ENCODE measurements at regions not wholly inside any gene's neighbourhood (a gene's known extent, or its start where the extent isn't known, plus 50 kb on each side); places are given as distances from the start of the nearest gene placed in this dataset.

GRCh38 chr14:51307551-51307950 lies 67.5 kb downstream of the TMX1 start:
- TF ChIP-seq MAX (IDR thresholded peaks at IDR 0.05) (no peak), CEBPB (IDR thresholded peaks at IDR 0.05) (no peak), RAD21 (IDR thresholded peaks at IDR 0.05; ENCODE audit: low read depth) (no peak), TAF1 (IDR thresholded peaks at IDR 0.05; ENCODE audit: low read depth) (no peak), NFIC (IDR thresholded peaks at IDR 0.05) (no peak), ZBTB7A (IDR thresholded peaks at IDR 0.05; ENCODE audit: low read depth) (no peak), EP300 (IDR thresholded peaks at IDR 0.05; ENCODE audit: borderline replicate concordance) (no peak), TCF12 (IDR thresholded peaks at IDR 0.05; ENCODE audit: low read depth) (no peak), FOXM1 (IDR thresholded peaks at IDR 0.05; ENCODE audit: borderline replicate concordance, low read depth) (no peak), CREB1 (IDR thresholded peaks at IDR 0.05; ENCODE audit: low read depth) (no peak), YY1 (IDR thresholded peaks at IDR 0.05; ENCODE audit: low read depth) (no peak), EGR1 (IDR thresholded peaks at IDR 0.05) (no peak), TEAD4 (IDR thresholded peaks at IDR 0.05) (no peak)
- TF ChIP-seq, protein P1, sequence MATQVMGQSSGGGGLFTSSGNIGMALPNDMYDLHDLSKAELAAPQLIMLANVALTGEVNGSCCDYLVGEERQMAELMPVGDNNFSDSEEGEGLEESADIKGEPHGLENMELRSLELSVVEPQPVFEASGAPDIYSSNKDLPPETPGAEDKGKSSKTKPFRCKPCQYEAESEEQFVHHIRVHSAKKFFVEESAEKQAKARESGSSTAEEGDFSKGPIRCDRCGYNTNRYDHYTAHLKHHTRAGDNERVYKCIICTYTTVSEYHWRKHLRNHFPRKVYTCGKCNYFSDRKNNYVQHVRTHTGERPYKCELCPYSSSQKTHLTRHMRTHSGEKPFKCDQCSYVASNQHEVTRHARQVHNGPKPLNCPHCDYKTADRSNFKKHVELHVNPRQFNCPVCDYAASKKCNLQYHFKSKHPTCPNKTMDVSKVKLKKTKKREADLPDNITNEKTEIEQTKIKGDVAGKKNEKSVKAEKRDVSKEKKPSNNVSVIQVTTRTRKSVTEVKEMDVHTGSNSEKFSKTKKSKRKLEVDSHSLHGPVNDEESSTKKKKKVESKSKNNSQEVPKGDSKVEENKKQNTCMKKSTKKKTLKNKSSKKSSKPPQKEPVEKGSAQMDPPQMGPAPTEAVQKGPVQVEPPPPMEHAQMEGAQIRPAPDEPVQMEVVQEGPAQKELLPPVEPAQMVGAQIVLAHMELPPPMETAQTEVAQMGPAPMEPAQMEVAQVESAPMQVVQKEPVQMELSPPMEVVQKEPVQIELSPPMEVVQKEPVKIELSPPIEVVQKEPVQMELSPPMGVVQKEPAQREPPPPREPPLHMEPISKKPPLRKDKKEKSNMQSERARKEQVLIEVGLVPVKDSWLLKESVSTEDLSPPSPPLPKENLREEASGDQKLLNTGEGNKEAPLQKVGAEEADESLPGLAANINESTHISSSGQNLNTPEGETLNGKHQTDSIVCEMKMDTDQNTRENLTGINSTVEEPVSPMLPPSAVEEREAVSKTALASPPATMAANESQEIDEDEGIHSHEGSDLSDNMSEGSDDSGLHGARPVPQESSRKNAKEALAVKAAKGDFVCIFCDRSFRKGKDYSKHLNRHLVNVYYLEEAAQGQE (IDR thresholded peaks at IDR 0.05; ENCODE audit: low read depth): no peak
- TF ChIP-seq, protein P2, sequence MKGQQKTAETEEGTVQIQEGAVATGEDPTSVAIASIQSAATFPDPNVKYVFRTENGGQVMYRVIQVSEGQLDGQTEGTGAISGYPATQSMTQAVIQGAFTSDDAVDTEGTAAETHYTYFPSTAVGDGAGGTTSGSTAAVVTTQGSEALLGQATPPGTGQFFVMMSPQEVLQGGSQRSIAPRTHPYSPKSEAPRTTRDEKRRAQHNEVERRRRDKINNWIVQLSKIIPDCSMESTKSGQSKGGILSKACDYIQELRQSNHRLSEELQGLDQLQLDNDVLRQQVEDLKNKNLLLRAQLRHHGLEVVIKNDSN (IDR thresholded peaks at IDR 0.05): no peak

DNA sequence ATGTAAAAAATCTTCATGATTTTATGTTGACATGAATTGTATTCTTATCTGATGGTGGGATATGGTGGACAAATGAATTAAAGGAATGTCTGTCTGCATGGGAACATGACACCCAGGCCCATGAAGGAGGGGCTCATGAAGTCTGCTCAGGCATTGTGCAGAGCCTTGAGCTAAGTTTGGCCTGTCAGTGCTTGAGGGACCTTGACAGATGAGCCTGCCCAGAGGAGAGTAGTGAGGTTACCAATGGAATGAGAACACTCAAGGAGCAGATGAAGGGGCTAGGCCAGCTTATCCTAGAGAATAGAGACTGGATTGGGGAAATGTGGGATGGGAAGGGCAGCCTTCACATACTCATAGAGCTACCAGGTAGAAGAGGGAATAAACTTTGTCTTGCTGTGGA lies 68.8 kb downstream of the TMX1 start:
- TF ChIP-seq EP300 (IDR thresholded peaks at IDR 0.05; ENCODE audit: borderline replicate concordance) (no peak), FOXM1 (IDR thresholded peaks at IDR 0.05; ENCODE audit: borderline replicate concordance, low read depth) (no peak)

DNA sequence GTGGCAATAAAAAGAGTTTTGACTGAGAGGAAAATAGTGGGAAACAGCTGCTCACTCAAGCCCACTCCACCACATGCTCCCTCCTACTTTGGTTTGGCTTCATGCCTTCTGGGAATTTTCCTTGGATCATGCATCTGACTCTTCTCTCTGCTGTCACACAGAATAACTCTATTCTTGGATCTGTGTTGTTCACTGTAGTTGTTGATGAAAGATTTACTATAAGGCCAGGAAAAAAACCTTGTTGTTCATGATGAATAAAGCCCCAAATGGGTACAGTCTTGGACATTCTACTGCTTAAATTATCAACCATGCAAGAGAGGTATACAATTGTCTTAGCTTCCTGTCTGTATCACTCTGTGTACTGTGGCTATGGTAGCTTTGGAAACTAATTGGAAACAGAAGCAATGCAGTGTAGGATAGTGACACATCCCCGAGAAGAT lies 70.5 kb downstream of the TMX1 start:
- TF ChIP-seq, protein P2 (IDR thresholded peaks at IDR 0.05): no peak
- TF ChIP-seq YY1 (IDR thresholded peaks at IDR 0.05; ENCODE audit: low read depth) (no peak), MAX (IDR thresholded peaks at IDR 0.05) (no peak), ZBTB7A (IDR thresholded peaks at IDR 0.05; ENCODE audit: low read depth) (no peak), FOXM1 (IDR thresholded peaks at IDR 0.05; ENCODE audit: borderline replicate concordance, low read depth) (no peak), CEBPB (IDR thresholded peaks at IDR 0.05) (no peak), NFIC (IDR thresholded peaks at IDR 0.05) (no peak), CREB1 (IDR thresholded peaks at IDR 0.05; ENCODE audit: low read depth) (no peak), TCF12 (IDR thresholded peaks at IDR 0.05; ENCODE audit: low read depth) (no peak), TAF1 (IDR thresholded peaks at IDR 0.05; ENCODE audit: low read depth) (no peak)
- TF ChIP-seq, protein P1 (IDR thresholded peaks at IDR 0.05; ENCODE audit: low read depth): no peak

- TF ChIP-seq NFIC (IDR thresholded peaks at IDR 0.05): no peak
- TF ChIP-seq, protein P1 (IDR thresholded peaks at IDR 0.05; ENCODE audit: low read depth): no peak
- no peak for TF ChIP-seq CREB1 (IDR thresholded peaks at IDR 0.05; ENCODE audit: low read depth)
- TF ChIP-seq FOXM1 (IDR thresholded peaks at IDR 0.05; ENCODE audit: borderline replicate concordance, low read depth): no peak
- TF ChIP-seq TAF1 (IDR thresholded peaks at IDR 0.05; ENCODE audit: low read depth): no peak
- no peak for TF ChIP-seq EGR1 (IDR thresholded peaks at IDR 0.05)
- TF ChIP-seq MAX (IDR thresholded peaks at IDR 0.05): no peak
- no peak for TF ChIP-seq YY1 (IDR thresholded peaks at IDR 0.05; ENCODE audit: low read depth)
- no peak for TF ChIP-seq CEBPB (IDR thresholded peaks at IDR 0.05)
- TF ChIP-seq EP300 (IDR thresholded peaks at IDR 0.05; ENCODE audit: borderline replicate concordance): no peak
- TF ChIP-seq, protein P2 (IDR thresholded peaks at IDR 0.05): no peak
- no peak for TF ChIP-seq TCF12 (IDR thresholded peaks at IDR 0.05; ENCODE audit: low read depth)
- no peak for TF ChIP-seq ZBTB7A (IDR thresholded peaks at IDR 0.05; ENCODE audit: low read depth)
Observed at GRCh38 chr14:51314321-51315015, 74.4 kb downstream of the TMX1 start.
